Gastrocnemius medialis (tissue), 4 donors: ENCODE measurements at regions not wholly inside any gene's neighbourhood (a gene's known extent, or its start where the extent isn't known, plus 50 kb on each side); places are given as distances from the start of the nearest gene placed in this dataset.

ENCODE experiments used
- CTCF ChIP-seq, 5 experiments: fragments of 450-650 bp in 3 of 5; fragments of 200-600 bp in 2 of 5; sonication (generic) in 2 of 5; IDR thresholded peaks in 4 of 5; conservative IDR thresholded peaks in 1 of 5; 1 replicate in 4 of 5; 2 replicates in 1 of 5; pipeline ENCODE4 v1.5.1; 2016 to 2019; ENCODE audit warnings: antibody characterized with exemption in 5 of 5, mild to moderate bottlenecking in 3 of 5, moderate library complexity in 3 of 5
- POLR2A ChIP-seq, 2 donors: fragments of 450-650 bp; IDR thresholded peaks; one replicate each; pipeline ENCODE4 v1.6.1; 2017; ENCODE audit warnings: antibody characterized with exemption in 2 of 2, mild to moderate bottlenecking in 2 of 2, moderate library complexity in 2 of 2

DNA sequence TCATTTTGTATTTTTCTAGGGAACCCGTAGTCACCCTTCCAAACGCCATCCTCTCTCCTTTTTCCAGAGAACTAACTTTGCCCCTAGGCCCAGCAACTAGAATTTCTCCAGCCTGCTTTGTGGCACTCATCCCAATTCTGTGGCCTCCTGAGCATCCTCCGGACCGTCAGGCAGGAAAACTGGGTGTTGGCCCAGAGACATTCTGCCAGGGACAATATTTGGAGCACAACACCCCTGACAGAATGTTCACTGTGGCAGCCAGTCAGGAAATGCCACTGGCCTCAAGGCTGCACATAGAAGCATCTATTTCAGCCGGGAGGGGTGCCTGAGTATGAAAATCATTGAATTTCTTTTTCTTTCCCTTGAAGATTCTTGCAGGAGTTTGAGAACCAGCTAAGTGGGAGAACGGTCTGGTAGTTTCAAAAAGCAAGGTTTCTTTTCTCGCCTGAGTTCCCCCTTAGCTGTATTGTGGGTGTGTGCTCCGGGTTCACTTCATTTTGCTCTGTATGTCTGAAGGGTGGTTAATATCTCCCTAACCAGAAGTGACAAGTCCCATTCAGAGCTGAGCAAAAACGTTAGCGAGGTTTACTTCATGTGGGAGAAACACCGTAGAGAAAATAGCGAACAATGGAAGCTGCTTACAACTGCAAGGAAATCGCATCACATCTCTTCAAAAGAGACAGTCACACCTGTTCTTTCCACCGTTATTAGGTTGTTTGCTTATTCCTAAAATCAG, 108.1 kb upstream of the TPM1 start:
- TF ChIP-seq POLR2A (IDR thresholded peaks at IDR 0.05) (no peak), CTCF (IDR thresholded peaks at IDR 0.05 in 4 of 5, conservative IDR thresholded peaks at IDR 0.05 in 1 of 5) (no peak)
